NCI-H2029 (cell line): ENCODE measurements at regions not wholly inside any gene's neighbourhood (a gene's known extent, or its start where the extent isn't known, plus 50 kb on each side); places are given as distances from the start of the nearest gene placed in this dataset.

Experiments used
- DNase-seq: peaks from one replicate; lab custom pipeline; 2025; lab: John Stamatoyannopoulos, UW

DNA sequence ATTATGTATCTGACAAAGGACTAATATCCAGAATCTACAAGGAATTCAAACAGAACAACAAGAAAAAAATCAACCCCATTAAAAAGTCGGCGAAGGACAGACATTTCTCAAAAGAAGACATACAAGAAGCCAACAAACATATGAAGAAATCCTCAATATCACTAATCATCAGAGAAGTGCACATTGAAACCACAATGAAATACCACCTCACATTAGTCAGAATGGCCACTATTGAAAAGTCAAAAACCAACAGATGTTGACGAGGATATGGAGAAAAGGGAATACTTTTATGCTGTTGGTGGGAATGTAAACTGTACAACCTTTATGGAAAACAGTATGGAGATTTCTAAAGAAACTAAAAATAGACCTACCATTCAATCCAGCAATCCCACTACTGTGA is 233.1 kb upstream of the PLSCR5 start:
- DNase-seq = no peak

DNA sequence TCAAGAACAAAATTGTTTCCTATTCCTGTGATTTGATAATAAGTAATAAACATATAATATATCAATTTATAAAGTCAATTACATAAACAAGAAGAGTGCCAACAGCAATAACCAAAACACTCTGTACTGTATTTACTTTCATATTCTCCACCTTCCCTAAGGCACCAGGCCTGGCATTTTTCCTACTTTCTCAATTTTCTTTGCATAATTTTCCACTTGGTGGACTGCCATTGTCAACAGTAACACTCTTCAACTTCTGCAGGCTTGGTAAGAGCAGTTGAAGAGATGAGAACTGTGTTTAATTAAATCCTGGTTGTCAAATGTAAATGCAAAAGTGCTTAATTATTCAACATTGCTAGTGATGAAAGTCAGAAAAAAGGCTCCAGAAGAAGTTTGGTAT is 229.8 kb upstream of the PLSCR5 start:
- DNase-seq = no peak

DNA sequence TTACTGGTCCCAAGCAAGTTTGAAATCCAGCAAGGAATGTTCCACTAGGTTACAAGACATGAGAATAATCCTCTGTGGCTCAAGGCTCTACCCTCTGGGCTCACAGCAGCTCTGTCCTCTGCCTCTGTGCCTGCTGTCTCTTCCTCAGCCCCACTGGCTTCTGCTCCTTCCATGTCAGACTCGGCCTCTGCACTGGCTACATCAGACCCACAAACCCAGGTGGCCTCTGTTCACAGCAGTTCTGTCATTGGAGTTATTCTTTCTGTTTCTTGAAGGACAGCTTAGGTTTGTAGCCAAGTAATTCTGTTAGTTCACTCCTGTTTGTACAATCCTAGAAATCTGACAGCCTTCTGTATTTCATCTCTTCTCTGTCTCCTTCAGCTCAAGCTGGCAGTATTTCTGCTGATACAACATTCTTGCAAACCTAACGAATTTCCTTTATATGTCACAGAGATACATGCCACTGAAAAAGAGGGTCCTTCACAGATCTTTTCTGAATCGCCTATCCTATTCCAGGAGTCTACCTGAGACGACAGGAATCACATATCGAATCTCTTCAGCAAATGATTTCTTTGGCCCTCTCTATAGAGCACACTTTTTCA is 227.8 kb upstream of the PLSCR5 start:
- DNase-seq = no peak

DNA sequence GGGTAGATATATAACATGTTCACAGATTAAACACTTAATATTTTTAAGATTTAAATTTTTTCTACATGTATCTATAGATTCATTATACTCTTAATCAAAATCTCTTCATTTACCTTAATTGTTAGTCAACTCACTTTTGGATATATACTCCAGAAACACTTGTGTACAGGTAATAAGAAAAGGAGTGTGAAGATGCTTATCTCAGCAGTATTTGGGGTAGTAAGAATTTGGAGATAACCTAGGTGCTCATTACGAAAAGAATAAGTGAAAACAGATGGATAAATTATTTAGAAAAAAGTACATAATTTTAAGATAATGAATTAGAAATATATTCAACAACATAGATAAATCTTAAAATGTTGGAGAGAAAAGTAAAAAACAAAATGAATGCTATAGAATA is 226.5 kb upstream of the PLSCR5 start:
- DNase-seq = no peak

DNA sequence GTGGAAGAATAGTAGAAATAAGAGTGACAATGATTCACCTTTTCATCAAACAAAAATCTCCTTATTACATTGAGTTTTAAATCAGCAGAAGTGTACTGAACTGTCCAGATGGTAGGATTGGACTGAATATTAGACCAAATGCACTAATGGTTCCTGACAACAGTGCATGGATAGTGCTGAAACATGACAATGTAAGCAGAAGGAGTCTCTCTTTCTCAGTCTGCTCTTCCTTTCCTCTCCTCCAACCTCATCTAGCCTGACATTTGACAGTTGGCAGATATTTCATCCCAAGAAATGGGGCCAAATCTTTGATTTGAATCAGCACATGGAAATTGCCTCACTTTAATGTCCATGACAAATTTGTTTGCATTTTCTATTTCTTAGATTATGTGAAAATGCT is 225.1 kb upstream of the PLSCR5 start:
- no peak for DNase-seq

DNA sequence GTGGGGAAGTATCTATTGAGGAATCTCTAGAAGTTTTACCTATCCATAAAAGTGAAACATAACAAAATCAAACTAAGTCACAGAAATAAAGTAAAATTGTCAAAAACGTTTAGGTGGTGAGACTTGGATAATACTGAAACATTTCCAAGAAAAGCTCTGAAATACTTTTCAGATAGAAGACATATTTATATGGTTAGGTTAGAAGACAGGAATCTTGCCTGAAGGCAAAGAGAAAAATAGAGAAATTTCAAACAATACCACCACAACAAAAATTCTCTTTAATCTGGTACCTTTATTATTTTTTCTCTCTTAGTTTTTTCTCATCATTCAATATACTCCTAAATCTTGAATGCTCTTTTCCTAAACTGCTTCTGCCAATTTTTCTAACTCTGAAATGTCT is 222.7 kb upstream of the PLSCR5 start:
- no peak for DNase-seq

DNA sequence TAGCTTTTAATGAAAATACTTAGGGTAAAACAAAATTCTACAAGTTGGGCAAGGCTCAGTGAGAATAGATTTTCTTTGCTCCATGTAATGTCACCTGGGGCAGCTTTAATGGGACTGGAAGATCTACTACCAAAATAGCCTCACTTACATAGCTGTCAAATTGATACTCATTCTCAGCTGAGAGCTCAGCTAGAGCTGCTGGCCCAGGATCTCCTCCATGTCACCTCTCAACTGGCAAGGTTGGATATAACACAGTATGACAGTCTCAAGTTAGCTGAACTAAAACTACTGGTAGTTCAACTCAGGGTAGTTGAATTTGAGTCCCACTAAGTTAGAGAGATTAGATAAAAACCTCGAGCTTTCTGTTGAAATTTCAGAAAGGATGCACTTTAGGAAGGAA is 218.5 kb upstream of the PLSCR5 start:
- no peak for DNase-seq

DNA sequence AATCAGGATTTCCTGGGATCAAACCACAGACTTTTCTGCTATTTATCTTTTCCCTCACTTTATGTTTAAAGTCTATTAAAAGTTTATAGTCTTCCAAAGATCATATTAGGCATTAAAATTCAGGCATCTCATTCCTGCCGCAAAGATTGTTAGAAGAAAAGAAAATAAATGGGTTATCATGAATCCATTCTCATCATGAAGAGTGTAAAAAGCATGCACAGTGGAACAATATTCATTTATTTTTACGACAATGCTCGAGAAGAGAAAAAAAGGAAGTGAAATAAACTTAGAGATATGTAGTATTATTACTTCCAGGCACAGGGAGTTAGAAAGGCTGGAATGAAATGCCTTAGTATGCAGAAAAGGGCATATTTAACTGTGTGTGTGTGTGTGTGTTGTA is 213.7 kb upstream of the PLSCR5 start:
- DNase-seq = no peak

DNA sequence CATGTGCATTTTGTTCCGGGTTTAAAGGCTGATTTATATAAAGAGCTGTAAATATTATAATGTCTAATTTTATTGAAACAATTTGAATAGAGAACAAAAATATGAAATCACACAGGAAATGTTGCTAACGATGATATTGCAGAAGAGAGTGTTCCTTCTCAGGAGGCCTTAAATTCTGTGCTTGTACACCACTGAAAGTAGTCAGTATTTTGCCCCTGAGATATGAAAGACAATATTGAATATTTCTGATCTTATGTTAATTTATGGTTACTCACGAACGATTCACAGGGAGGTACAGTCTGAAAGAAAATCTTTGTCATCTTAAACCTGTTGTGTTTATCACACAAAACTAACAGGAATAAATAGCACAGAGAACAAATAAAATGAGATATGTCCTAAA is 213.2 kb upstream of the PLSCR5 start:
- DNase-seq = no peak

DNA sequence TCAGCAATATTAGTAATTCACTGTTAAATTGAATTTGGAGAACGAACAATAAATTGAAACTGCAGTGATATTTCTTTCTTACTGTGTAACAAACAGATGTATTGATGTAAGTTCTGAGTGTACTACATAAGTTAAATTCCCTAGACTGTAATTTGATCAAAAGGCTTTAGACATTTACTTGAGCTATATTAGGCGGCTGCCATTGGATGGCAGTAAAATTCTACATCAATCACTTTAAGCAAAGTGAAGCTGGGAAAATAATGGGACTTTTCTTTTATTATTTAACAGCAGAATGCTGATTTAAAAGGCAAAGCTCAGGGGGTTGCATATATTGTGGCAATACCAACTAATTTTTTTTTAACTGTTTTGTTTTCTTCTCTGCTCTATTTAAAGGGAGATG is 212.6 kb upstream of the PLSCR5 start:
- no peak for DNase-seq

DNA sequence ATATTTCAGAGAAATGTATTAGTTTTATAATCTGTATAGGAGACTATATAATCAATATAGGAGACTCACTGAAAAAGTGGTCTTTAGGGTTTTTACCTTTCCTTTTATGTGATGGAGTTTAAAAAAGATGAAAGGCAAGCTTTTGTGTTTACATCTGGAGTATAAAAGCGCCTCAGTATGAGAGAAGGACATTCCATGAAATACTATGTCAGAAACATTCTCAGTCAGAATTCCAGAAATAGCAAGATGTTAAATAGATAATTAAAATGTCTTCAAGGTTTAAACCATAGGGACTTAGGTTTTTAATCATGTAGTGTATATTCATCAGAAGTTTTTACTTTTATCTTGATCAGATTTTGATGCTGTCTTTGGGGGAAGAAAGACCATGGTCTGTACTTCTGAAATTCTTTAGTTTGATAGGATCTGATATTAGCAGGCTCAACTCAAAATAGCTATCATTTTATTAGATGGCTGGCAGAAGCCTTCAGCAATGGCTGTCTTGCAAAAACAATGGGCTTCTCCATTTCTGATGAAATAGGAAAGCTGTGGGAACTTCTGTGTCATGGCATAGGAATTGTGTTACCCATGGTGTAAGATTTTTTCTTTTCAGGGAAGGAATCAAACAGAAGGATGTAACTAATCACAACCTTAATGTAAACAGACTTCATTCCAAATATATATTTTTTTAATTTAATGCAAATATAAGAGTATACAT is 209.6 kb upstream of the PLSCR5 start:
- no peak for DNase-seq

DNA sequence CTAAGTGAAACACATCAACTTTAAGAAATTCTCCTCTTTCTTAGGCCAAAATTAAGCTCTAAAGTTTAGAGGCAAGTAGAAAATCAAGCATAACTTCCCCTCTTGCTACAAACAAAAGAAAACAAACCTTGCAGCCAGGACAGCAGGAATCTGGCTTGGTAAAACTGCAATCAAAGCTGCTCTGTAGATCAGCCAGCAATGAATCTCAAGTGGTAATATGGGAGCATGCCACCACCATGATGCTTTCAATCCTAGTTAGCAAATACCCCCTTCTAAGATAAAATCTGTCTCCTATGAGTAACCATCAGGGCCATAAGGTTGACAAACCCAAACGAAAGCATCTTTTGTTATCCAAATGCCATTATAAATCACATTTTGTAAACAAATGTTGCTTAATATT is 208.3 kb upstream of the PLSCR5 start:
- no peak for DNase-seq

DNA sequence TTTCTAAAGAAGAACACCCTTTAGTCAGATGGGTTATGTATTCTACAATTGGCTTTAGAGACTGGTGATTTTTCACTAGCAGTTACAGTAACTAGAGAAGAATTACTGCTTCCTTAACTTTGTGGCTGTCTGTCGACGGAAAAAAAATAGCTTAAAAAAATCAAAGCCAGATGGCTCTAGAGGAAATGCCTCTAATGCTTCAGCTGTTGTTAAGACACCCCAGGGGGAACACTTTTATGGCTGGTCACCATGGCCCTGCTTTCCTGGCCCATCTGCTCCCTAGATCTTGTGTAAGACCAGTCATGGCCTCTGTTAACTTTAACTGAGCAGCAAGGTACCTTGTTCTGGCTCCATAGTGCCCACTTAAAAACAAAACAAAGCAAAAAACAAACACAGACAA is 198.6 kb upstream of the PLSCR5 start:
- no peak for DNase-seq

DNA sequence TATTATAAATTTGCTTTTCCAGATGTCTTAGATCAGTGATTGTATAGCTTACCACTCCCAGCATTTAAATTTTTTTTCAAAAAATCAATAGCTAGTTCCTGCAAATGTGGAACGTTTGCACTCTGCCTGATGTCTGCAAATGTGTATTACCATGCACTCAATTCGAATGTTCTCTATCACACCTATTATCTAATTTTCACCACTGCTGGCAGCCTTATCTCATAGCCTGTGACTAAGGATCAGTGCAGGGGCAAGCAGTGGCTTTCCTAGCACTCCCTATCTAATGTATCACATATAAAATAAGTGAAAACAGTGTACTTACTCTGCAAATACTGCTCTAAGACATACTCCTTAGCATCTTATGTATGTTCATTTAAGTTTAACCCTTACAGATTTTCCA is 196.3 kb upstream of the PLSCR5 start:
- DNase-seq = no peak

DNA sequence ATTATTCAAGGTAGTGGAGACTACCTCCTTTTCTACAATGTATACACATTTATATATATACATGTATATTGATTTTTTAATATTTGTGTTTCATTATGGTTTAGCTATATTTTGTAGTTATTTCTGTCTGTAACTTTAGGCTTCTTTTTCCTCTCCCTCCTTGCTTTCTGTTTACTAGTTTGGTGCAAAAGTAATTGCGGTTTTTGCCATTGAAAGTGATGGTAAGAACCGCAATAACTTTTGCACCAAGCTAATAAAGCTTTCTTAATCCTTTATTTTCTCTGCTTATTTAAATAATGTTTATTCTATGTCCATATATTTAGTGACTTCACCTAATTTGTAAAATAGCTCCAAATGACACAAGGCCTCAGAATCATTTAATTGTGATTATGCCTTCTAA is 195.3 kb upstream of the PLSCR5 start:
- DNase-seq = no peak

DNA sequence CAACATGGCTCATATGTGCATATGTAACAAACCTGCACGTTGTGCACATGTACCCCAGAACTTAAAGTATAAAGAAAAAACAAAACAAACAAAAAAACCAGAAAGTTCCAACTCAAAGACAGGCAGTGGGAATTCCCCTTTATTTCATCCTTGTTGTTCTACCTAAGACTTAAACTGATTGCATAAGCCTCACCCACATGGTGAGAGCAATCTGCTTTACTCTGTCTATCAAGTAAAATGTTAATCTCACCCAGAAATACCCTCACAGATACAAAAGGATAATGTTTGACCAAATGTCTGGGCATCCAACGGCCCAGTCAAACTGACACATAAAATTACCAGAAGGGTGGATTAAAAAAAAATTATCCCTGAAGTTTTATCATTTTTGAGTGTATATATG is 190.9 kb upstream of the PLSCR5 start:
- no peak for DNase-seq

DNA sequence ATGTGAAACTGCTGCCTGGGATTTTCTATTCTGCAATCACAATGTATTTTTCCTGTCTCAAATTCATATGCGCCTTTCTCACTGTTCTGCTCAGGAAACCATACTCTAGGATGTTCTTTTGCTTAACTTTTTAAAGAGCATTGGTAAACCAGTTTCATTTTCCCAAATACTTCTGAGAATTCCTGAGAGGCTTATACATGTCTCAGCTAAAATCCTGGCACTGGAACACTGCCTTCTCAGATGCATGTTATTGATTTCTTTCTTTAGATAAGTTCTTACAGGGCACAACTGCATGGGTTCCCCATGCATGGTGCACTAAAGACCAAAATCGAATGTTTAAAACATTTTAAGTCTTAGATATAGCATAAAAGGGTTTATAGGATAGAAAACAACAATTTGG is 178.3 kb upstream of the PLSCR5 start:
- DNase-seq = no peak

DNA sequence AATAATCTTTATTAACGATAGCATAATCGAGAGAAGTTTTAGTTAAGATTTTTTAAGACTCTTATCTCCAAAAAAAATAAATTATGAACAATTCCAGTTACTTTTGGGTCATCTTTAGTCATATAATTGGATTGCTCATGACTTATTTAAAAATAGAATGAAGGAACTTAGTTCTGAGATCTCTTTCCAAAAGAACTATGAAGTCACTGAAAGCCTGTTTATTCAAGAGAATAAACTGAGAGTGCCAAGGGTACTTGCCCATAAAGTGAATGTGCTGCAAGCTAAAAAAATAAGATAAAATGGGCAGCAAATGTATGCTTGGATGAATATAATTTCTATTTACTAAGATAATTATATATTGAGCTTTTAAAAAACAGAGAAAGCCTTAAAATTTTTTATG is 176.5 kb upstream of the PLSCR5 start:
- DNase-seq = no peak

DNA sequence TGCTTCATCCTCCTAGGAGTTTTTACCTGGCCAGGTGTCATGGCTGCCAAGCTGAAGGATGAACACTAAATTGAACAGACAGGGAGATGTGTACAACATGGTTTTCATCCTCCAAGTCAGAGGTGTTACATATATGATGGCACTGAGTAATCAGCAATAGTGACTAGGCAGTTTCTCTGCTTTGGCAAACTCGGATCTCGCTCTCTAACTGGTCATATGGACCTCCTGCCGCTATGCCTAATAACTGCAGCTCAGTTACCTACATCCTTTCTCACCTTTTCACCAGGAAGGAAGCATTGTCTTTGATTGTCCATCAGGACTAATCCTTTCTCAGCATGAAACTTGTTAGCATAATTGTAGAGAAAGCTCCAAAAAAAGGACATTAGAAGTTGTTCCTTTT is 175.9 kb upstream of the PLSCR5 start:
- no peak for DNase-seq

DNA sequence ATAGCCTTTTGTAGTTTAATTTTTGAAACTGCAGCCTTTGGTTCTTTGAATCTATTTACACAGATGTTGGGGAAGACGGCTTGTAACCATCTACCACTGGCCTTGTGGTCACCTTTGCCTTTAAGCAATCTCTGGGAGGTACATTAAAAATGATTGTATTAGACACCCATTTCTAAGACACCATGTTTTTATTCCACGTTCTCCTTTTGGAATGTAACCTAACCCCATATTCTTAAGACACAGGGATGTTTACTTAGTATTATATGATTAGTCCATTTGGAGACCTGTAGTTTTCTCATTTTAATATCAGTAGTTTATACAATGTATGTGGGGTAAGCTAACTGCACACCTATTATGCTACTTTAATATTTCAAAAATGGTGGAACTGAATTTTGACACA is 175.1 kb upstream of the PLSCR5 start:
- DNase-seq = no peak

DNA sequence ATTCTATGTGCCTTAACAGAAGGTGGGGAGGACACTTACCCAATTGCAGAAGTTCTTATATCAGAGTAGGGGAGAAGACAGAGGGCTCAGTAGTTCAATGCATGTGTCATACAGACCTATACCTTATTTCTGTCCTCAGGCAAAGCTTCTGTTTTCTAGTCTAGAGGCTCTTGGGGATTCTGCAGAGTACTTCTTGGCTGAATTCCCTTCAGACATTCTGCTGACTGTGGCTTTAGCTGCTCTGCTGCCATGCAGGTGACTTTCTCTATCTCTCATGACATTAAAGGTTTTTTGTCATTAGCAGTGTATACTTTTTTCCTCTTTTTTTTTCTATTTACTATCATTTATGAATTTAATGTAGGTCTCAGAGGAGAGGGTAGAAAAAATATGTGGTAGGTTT is 172.8 kb upstream of the PLSCR5 start:
- no peak for DNase-seq

DNA sequence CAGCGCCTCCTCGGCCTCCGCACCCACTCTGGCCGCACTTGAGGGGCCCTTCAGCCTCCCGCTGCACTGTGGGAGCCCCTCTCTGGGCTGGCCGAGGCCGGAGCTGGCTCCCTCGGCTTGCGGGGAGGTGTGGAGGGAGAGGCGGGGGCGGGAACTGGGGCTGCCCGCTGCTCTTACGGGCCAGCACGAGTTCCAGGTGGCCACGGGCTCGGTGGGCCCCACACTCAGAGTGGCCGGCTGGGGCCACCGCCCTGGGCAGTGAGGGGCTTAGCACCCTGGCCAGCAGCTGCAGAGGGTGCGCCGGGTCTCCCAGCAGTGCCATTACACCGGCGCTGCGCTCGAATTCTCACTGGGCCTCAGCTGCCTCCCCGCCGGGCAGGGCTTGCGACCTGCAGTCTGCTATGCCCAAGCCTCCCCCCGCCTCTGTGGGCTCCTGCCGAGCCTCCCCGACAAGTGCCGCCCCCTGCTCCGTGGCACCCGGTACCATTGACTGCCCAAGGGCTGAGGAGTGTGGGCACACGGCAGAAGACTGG is 167.1 kb upstream of the PLSCR5 start:
- no peak for DNase-seq

DNA sequence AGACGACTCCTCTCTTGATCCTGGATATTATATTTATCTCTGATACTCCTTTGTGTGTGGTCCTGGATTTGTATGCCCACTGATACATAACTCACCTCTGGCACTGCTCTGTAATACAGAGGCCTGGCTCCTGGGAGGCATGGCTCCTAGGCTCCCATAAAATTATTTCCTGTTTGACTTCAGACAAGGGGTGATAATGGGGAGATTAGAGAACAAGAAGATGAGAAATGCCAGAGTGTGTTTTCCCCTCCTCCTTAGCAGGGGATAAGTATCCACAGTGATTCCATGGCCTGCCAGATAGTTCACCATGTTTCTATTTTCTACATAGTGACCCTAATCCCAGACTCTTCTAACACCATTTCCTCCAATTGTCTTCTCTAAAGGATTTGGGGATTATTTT is 165.7 kb upstream of the PLSCR5 start:
- no peak for DNase-seq

DNA sequence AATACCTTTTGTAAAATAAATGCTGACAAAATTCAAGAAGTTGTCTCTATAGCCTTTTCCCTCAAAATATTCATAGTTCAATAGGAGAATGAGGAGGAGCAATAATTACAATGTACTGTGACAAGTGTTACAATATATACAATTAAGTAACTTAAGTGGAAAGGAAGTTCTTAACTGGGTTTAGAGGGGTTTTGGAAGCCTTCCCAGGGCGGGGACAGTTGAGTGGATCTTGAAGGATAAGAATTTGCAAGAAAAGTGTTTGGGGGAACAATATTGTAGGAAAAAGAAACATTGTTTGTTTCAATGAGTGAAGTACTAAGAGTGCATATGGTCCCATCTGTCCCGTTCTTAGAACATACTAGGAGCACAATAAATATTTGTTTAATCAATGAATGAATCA is 165.2 kb upstream of the PLSCR5 start:
- DNase-seq = no peak
